Activated CD8-positive, alpha-beta memory T cell treated with anti-CD3 and anti-CD28 coated beads for 24 hours (primary cell): ENCODE measurements at regions not wholly inside any gene's neighbourhood (a gene's known extent, or its start where the extent isn't known, plus 50 kb on each side); places are given as distances from the start of the nearest gene placed in this dataset.

Experiments used
- DNase-seq: peaks from one replicate; pipeline ENCODE4 v3.0.0-alpha.2; 2020

GRCh38 chr5:116650544-116650943 lies 75.9 kb upstream of the SEMA6A start:
- no peak for DNase-seq

- no peak for DNase-seq
These were observed 72.1 kb upstream of the SEMA6A start for GRCh38 chr5:116646611-116647289.

- DNase-seq: no peak
These were observed 71.0 kb upstream of the SEMA6A start for GRCh38 chr5:116645627-116646026.

- DNase-seq: no peak
These were observed 65.6 kb upstream of the SEMA6A start for GRCh38 chr5:116640236-116640635.

- DNase-seq: no peak
These were observed 62.6 kb upstream of the SEMA6A start for GRCh38 chr5:116637149-116637740.

DNA sequence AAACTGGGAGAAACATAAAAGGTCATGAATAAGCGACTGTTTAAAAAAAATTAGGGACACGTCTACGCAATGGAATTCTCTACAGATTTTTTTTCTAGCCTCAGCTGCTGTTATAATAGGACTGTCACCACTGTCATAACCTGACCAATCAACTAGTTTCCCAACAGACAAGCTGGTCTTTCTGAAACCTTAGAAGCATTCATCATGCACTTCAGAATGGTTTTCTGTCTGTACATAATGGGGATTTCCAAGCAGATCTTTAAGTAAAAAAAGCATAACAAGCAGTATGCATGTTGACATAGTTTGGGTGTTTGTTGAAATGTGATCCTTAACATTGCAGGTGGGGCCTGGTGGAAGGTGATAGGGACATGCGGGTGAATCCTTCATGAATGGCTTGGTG lies 58.3 kb upstream of the SEMA6A start:
- DNase-seq: no peak

DNA sequence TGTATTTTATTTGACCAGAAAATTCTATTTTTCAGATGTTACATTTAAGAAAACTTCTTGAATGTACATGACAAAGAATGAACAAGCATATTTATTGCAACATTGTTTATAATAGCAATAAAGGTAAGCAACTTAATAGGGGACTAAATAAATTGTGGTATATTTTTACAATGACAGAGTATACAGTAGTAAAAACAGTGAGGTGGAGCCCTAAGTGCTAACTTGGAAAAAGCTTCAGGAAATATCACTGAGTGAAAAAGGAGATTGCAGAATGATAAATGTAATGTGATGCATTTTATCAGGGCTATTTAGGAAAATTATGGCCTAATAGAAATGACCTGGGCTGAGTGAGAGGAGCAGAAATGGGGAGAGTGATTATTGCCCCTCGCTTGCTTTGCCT lies 56.5 kb upstream of the SEMA6A start:
- DNase-seq: no peak

DNA sequence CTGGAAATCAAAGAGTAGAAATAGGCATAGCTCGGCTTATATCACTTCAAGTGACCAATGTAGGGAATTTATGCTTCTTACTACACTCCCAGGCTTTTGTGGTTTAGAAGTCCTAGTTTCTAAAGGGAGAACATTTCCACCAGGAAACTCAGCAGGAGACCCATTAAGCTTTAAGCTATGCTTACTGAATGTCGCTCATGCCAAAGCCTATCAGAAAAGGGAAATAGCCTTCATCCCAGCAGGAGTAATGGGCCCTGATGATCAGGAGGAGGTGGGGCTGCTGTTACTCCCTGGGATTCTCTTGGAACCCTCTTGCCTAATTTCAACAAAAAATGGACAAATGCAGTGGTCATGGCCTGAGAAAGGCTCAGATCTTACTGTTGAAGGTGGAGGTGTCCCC lies 54.5 kb upstream of the SEMA6A start:
- DNase-seq: no peak

DNA sequence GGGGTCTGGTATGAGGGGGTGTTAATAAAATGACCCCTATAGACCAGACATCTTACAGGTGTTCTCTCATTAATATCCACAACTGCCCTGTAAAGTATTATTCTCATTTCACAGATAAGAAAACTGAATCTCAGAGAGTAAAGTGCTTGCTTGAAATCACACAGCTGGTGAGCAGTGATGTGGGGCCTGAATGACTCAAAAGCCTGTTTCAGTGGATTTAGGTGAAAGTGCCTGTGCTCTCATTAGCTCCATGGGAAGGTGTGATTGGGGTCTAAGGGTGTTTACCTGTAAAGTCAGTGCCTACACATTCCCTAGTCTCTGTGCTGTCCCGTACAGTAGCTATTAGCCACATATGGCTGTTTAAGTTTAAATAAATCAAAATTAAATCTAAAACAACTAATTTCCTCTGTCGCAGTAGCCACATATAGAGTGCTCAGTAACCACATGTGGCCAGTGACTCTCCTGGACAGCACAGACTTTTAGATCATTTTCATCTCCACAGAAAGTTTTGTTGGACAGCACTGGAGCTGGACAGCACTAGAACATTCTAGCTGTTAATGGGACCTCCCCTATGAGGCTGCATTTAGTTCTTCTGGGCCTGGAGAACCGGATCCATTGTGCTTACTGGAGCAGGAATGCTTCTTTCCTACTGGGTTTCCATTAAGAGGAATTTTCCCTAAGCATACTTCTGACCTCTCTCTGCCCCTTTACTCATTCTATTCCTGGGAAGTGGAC lies 52.5 kb upstream of the SEMA6A start:
- DNase-seq: no peak

GRCh38 chr5:116626272-116626723 lies 51.7 kb upstream of the SEMA6A start:
- no peak for DNase-seq
